ENCODE measurements at regions not wholly inside any gene's neighbourhood (a gene's known extent, or its start where the extent isn't known, plus 50 kb on each side); places are given as distances from the start of the nearest gene placed in this dataset.

- no peak for DNase-seq
Observed at GRCh38 chr10:44196008-44196320, 188.9 kb downstream of the CXCL12 start.

- DNase-seq = no peak
Observed at GRCh38 chr10:44195112-44196007, 189.5 kb downstream of the CXCL12 start.

- DNase-seq = no peak
Observed at GRCh38 chr10:44194435-44194834, 190.5 kb downstream of the CXCL12 start.

- no peak for DNase-seq
Observed at GRCh38 chr10:44193567-44194220, 191.2 kb downstream of the CXCL12 start.

- no peak for DNase-seq
Observed at GRCh38 chr10:44193166-44193565, 191.7 kb downstream of the CXCL12 start.

- DNase-seq = no peak
Observed at GRCh38 chr10:44192435-44192834, 192.5 kb downstream of the CXCL12 start.

- no peak for DNase-seq
Observed at GRCh38 chr10:44190541-44190940, 194.4 kb downstream of the CXCL12 start.

- DNase-seq = no peak
Observed at GRCh38 chr10:44186821-44187220, 198.1 kb downstream of the CXCL12 start.

- DNase-seq = no peak
Observed at GRCh38 chr10:44186150-44186549, 198.7 kb downstream of the CXCL12 start.

GRCh38 chr10:44185315-44185666, 199.6 kb downstream of the CXCL12 start:
- DNase-seq = no peak

GRCh38 chr10:44184633-44185314, 200.1 kb downstream of the CXCL12 start:
- no peak for DNase-seq

- no peak for DNase-seq
Observed at GRCh38 chr10:44183667-44184632, 200.9 kb downstream of the CXCL12 start.

- DNase-seq = no peak
Observed at GRCh38 chr10:44182909-44183308, 202.0 kb downstream of the CXCL12 start.

GRCh38 chr10:44180321-44181168, 204.4 kb downstream of the CXCL12 start:
- DNase-seq = no peak

GRCh38 chr10:44178856-44179255, 206.0 kb downstream of the CXCL12 start:
- no peak for DNase-seq

GRCh38 chr10:44178281-44178680, 206.6 kb downstream of the CXCL12 start:
- DNase-seq = no peak

GRCh38 chr10:44177610-44178009, 207.3 kb downstream of the CXCL12 start:
- no peak for DNase-seq

GRCh38 chr10:44176311-44176710, 208.6 kb downstream of the CXCL12 start:
- DNase-seq = no peak

GRCh38 chr10:44173608-44173894, 211.3 kb downstream of the CXCL12 start:
- no peak for DNase-seq

GRCh38 chr10:44172883-44173607, 211.9 kb downstream of the CXCL12 start:
- DNase-seq = no peak

- no peak for DNase-seq
Observed at GRCh38 chr10:44171765-44172164, 213.1 kb downstream of the CXCL12 start.
